Stimulated activated CD8-positive, alpha-beta memory T cell treated with anti-CD3 and anti-CD28 coated beads, Interleukin-4, amount 100 ng/mL, for 4 hours (primary cell): ENCODE measurements at regions not wholly inside any gene's neighbourhood (a gene's known extent, or its start where the extent isn't known, plus 50 kb on each side); places are given as distances from the start of the nearest gene placed in this dataset.
"Not testable (repeated sequence)": the region's sequence is repeated elsewhere in the genome, so short reads cannot be mapped to it uniquely, and the experiment has no call there.

Experiments used
- DNase-seq, 2 donors: peaks; one replicate each; pipeline ENCODE4 v3.0.0-alpha.2; 2020; ENCODE audit warnings: low read depth in 2 of 2, low spot score in 1 of 2

DNA sequence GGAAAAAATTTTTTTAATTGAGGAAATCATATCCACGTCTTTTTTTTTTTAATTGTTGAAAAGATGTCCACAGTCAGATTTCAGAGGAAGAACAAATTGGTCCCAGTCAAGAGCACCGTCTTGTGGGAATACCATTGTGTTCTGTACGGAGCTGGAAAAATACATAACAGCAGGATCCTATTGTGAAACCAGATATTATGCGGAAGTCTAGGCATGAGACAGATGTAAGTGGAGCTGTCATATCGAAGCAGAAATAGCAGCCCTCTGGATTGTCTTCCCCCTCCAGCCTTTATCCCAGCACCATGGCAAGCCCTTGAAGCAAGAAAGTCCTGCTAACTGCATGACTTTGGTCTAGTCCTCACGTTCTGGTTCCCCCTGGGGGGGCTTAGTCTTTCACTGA lies 391.6 kb upstream of the ASIC2 start:
- no peak for DNase-seq

DNA sequence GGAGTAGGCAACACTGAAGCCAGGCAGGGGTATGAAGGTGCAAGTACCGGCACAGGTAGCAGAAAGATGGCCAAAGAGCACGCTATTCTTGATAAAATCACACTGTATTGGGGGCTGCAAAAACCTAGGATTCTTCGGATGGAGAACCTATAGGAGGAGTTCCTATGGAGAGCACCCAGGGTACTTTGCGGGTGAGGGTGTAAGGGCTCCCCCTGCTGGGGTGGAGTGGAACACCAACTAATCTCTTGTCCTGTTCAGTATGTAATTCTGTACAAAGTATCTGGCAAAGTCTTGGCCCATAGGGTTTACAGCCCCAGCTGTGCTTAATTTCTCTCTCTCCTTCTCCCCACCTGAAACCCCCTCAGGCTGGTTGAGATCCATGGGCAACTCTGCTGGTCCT lies 393.1 kb upstream of the ASIC2 start:
- no peak for DNase-seq

GRCh38 chr17:33687831-33688230 lies 394.7 kb upstream of the ASIC2 start:
- no peak for DNase-seq

DNA sequence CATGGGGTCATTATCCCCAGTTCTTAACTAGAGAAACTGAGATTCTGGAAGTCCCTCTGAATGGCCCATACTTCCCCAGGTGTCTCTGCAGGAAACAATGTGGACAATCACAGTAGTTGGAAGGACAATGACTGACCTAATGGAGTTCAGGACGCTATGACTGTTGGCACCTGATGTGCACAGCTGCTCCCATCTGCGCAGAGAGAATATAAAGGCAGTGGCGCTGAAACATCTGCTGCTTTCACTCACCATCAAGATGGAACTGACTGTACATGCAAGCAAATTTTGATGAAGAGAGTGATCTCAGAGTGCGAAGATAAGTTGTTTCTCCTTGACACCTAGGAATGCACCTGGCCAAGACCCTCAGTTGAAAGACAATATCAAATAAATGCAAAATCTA lies 395.7 kb upstream of the ASIC2 start:
- DNase-seq = no peak

DNA sequence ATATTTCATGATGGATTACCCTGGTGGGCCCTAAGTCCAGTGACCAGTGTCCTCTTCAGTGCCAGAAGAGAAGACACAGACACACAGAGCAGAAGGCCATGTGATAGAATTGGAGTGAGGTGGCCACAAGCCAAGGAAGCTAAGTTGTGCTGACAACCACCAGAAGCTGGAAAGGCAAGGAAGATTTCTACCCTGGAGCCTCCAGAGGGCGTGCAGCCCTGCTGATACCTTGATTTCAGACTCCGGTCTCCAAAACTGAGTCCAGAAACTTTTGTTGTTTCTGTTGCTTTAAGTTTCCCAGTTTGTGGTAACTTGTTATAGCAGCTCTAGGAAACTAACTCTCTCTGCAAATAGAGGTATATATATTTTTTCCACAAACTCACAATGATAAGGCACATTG lies 396.6 kb upstream of the ASIC2 start:
- DNase-seq = no peak

- no peak for DNase-seq
Observed at GRCh38 chr17:33695431-33695830, 402.3 kb upstream of the ASIC2 start.

- no peak for DNase-seq
Observed at GRCh38 chr17:33696102-33696501, 403.0 kb upstream of the ASIC2 start.

GRCh38 chr17:33697557-33697956 lies 404.5 kb upstream of the ASIC2 start:
- no peak for DNase-seq

- no peak for DNase-seq
Observed at GRCh38 chr17:33701910-33702309, 408.8 kb upstream of the ASIC2 start.

DNA sequence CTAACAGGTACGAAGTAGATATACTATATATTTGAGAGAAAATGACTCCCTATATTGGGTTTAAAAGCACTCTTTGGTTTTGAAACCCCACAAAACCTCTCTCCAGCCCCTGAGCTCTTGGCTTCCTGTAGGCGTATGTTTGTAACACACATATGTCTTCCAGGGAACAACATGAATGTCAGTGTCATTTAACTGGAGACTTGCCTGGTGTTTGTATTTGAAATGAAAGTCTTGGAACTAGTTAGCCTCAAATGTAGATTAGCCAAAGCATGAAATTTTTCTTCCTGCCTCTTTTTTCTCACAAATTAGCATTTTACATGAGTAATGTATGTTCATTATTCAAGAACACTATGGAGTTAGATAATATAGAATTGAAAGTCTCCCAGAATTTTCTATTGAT lies 411.8 kb upstream of the ASIC2 start:
- DNase-seq = no peak

DNA sequence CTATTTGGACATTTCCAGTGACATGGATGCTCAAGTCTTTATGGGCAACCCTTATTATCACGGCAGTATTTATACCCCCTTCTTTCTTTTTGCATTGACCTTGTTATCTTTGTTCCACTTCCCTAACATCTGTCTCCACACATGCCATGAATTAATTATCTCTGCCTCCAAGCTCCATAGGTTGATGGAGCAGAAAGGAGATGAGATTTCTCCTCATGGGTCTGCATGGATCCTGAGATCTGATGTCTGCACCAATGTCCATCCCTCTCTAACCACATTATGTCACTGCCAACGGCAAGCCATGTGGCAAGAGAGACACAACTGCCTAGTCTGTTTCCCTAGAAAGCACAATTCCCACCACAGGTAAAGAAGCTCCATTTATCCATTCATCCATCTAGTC lies 416.8 kb upstream of the ASIC2 start:
- no peak for DNase-seq

GRCh38 chr17:33712120-33712519 lies 419.0 kb upstream of the ASIC2 start:
- no peak for DNase-seq

GRCh38 chr17:33716957-33717356 lies 423.9 kb upstream of the ASIC2 start:
- DNase-seq = no peak

DNA sequence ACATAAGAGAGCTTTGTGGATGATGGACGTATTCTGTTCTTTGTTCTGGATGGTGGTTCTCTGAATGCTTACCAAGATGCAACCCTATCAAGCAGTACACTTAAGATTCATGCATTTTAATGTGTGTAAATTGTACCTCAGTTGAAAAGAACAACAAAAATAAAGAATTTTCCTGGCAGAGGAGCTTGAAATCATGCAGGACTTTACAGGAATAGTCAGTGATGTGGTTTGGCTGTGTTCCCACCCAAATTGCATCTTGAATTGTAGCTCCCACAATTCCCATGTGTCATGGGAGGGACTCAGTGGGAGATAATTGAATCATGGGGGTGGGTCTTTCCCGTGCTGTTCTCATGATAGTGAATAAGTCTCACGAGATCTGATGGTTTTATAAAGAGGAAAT lies 430.6 kb upstream of the ASIC2 start:
- DNase-seq = not testable (repeated sequence)

DNA sequence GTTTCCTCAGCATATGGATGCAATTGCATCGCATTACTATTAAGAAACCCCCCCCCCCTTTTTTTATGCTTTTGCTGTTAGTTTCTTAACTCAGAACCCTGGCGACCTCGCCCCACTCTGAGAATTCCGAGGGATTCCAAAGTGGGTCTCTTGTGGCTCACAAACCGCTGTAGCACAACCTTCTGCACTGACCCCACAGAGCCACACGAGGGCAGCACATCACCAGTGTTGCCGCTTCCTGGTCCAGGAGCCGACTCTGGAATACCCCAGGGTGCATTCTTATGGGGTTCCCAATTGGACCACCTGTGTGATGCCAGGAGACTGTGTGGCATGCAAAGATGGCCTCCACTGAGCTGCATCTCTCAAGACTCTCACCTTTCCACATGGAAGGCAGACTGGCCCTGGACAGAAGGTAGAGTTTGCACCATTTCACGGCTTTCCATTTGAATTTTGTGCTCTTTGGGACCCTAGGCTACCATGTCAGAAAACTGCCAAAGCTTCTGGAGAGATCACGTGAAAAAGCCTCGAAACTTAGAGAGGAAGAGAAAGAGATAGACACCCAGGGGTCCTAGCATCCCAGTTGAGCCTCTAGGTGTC lies 432.7 kb upstream of the ASIC2 start:
- DNase-seq = no peak

DNA sequence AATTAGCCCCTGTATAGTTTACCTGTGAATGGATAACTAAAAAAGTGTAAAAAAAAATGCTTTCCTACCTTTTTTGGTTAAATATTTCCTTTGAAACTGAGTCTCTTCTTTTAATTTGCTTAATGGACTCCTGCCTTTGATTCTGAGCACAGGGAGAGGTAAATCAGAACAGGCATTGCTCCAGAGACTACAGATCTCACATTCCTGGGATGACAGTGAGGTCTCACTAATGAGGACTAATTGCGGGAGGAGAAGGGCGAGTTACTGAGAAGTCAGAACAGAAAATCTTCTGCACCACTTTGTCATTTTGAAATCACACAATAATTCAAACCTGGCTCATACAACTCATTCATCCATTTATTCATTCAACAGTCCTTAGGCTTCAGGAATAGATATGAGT lies 437.0 kb upstream of the ASIC2 start:
- DNase-seq = no peak

- no peak for DNase-seq
Observed at GRCh38 chr17:33732116-33732515, 439.0 kb upstream of the ASIC2 start.

DNA sequence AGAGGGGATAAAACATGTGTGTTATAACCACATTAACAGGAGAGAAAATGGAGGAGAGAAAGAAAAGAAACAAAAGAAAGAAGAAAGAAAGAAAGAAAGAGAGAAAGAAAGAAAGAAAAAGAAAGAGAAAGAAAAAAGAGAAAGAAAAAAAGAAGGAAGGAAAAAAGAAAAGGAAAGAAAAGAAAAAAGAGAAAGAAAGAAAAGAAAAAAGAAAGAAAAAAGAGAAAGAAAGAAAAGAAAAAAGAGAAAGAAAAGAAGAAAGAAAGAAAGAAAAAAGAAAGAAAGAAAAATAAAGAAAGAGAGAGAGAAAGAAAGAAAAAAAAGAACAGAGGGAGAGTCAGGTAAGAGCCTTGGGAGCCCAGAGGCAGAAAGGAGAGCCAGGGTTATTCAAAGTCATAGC lies 446.6 kb upstream of the ASIC2 start:
- no peak for DNase-seq

- no peak for DNase-seq
Observed at GRCh38 chr17:33745047-33745760, 452.1 kb upstream of the ASIC2 start.

GRCh38 chr17:33749171-33749570 lies 456.1 kb upstream of the ASIC2 start:
- DNase-seq = no peak

DNA sequence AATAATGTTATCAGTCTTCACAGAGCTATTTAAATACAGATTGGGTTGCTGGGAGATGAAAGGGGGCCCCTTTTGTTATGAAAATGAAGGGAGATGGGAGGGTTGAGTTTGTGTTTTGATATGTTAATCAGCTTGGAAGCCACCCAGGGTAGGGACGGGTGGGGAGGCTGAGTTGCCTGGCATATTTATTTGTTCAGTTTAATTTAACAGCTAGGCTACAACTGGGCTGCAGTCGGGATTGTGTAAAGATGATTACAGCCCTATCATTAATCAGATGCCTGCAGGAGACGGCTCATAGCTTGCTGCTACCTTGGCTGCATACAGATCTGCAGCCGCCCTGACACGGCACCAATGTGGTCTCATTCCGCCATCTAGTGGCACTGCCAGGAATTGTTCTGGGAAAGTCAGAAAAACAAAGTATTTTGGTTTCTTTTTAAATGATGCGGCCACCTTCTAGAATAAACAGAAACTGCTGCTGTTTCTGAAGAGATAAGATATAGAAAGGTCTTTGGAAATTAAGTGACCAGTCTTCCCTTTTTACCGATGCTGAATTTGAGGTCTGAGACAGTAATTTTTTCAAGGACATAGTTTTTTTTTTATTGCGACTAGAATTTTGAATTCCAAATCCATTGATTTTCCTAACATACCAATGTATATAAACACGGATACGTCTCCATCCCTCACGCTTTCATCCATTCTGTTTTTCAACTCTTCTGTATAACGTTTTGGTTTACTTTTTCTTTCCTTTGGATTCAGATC lies 458.0 kb upstream of the ASIC2 start:
- peak; percentile 17 to 38 for DNase-seq

DNA sequence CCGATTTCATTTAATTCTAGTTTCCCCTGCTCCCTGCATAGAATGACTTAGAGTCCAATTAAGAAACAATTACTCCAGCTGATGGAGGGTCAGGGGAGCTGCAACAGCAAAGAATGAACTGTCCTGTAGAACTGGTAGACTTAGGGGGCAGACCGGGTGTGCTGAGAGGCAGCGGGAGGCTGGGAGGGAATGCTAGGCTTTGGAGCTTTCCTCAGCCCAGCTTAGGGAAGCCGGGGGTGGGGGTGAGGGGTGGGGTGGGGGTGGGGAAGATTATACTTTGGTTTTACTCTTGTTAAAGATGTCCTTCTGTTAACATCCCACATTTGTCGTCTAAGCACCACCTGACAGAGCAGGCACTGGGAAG lies 458.6 kb upstream of the ASIC2 start:
- DNase-seq = no peak

DNA sequence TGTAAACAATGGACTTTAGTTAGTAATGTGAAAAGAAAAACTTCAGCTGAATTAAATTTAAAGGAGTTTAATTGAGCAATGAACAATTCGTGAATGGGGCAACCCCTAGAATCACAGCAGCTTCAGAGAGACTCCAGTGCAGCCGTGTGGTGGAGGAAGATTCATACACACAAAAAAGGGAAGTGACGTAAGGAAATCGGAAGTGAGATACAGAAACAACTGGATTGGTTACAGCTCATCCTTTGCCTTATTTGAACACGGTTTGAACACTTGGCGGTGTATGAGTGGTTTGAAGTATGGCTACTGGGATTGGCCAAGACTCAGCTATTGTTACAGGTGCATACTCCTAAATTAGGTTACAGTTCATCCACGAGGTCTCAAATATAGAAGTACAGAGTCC lies 460.4 kb upstream of the ASIC2 start:
- DNase-seq = no peak
